H1 (cell line): ENCODE measurements at regions not wholly inside any gene's neighbourhood (a gene's known extent, or its start where the extent isn't known, plus 50 kb on each side); places are given as distances from the start of the nearest gene placed in this dataset.

ENCODE experiments used
- CTCF ChIA-PET: fragments of 300-600 bp; sonication (Branson Sonifier 250); formaldehyde crosslinking; loops from one replicate; lab custom pipeline; 2021; ENCODE audit not compliant: partially characterized antibody; lab: Charles Lee
- POLR2A ChIA-PET: fragments of 300-600 bp; sonication (Branson Sonifier 250); formaldehyde crosslinking; loops from one replicate; lab custom pipeline; 2021; ENCODE audit warnings: inconsistent platforms; ENCODE audit not compliant: partially characterized antibody; lab: Charles Lee
- DNase-seq, 2 experiments: peaks; one replicate each; pipeline versions ENCODE4 v3.0.0 to v3.0.0-alpha.2; 2010 to 2022; ENCODE audit warnings: low spot score in 2 of 2, low read depth in 1 of 2, mixed read lengths in 1 of 2
- FAIRE-seq: peaks from 2 replicates; lab custom pipeline; 2011; peaks lifted over from hg19 to GRCh38; lab: Jason Lieb, UNC
- H2AFZ ChIP-seq: 2 replicates; pipeline ENCODE4 v1.8.1; 2012; ENCODE audit warnings: low read length, inconsistent platforms
- H2AK5ac ChIP-seq: 2 replicates; pipeline ENCODE4 v1.6.1; 2013; ENCODE audit warnings: low read depth, low read length
- H2BK120ac ChIP-seq: replicated peaks from 2 replicates; pipeline ENCODE3; 2013; ENCODE audit warnings: low read depth, low read length, inconsistent platforms
- H2BK12ac ChIP-seq: 2 replicates; pipeline ENCODE4 v1.6.1; 2013; ENCODE audit warnings: low read depth, low read length
- H2BK15ac ChIP-seq: 2 replicates; pipeline ENCODE4 v1.6.1; 2013; ENCODE audit warnings: low read length
- H2BK20ac ChIP-seq: 2 replicates; pipeline ENCODE4 v1.6.1; 2013; ENCODE audit warnings: low read length
- H2BK5ac ChIP-seq: 2 replicates; pipeline ENCODE4 v1.6.1; 2013; ENCODE audit warnings: low read depth, low read length
- H3K14ac ChIP-seq: 2 replicates; pipeline ENCODE4 v1.6.1; 2013; ENCODE audit warnings: inconsistent platforms; ENCODE audit not compliant: insufficient read length
- H3K18ac ChIP-seq: 2 replicates; pipeline ENCODE4 v1.6.1; 2013; ENCODE audit warnings: low read length; ENCODE audit errors: extremely low read depth
- H3K23ac ChIP-seq: 2 replicates; pipeline ENCODE4 v1.6.1; 2013; ENCODE audit warnings: inconsistent platforms; ENCODE audit not compliant: insufficient read length
- H3K23me2 ChIP-seq: 2 replicates; pipeline ENCODE4 v1.6.1; 2013; ENCODE audit warnings: low read depth, low read length
- H3K27ac ChIP-seq: 2 replicates; pipeline ENCODE4 v1.6.1; 2011; ENCODE audit warnings: low read depth, low read length, inconsistent platforms
- H3K27me3 ChIP-seq, 4 experiments: replicated peaks in 1 of 4; 1 replicate in 1 of 4; 2 replicates in 3 of 4; pipeline versions ENCODE4 v1.6.1 to v1.8.1; 2011 to 2013; ENCODE audit warnings: low read length in 3 of 4, mild to moderate bottlenecking in 3 of 4, inconsistent platforms in 2 of 4, mixed read lengths in 2 of 4, moderate library complexity in 1 of 4; ENCODE audit not compliant: control insufficient read depth in 3 of 4, insufficient read depth in 3 of 4; ENCODE audit errors: extremely low read depth in 1 of 4
- H3K36me3 ChIP-seq, 4 experiments: 2 replicates each; pipeline versions ENCODE4 v1.6.1 to v1.8.1; 2011 to 2013; ENCODE audit warnings: mild to moderate bottlenecking in 4 of 4, low read length in 3 of 4, moderate library complexity in 2 of 4, control low read depth in 1 of 4, inconsistent platforms in 1 of 4; ENCODE audit not compliant: insufficient read depth in 4 of 4, control insufficient read depth in 2 of 4
- H3K4ac ChIP-seq: replicated peaks from 2 replicates; pipeline ENCODE3; 2013; ENCODE audit warnings: low read length, low read depth, mixed read lengths, inconsistent platforms; ENCODE audit not compliant: insufficient read length
- H3K4me1 ChIP-seq, 4 experiments: replicated peaks in 1 of 4; 1 replicate in 1 of 4; 2 replicates in 3 of 4; pipeline versions ENCODE4 v1.6.1 to v1.8.1; 2011 to 2013; ENCODE audit warnings: low read length in 3 of 4, inconsistent platforms in 2 of 4, mixed read lengths in 1 of 4; ENCODE audit not compliant: insufficient read depth in 4 of 4, control insufficient read depth in 3 of 4
- H3K4me2 ChIP-seq, 2 experiments: 2 replicates each; pipeline versions ENCODE4 v1.6.1 to v1.8.1; 2011 to 2013; ENCODE audit warnings: low read depth in 2 of 2, low read length in 2 of 2, control low read depth in 1 of 2, inconsistent platforms in 1 of 2, mild to moderate bottlenecking in 1 of 2; ENCODE audit not compliant: insufficient read depth in 1 of 2
- H3K4me3 ChIP-seq, 4 experiments: fragments of 200-600, 300-600 bp in 1 of 4; sonication (generic), shearing (Covaris generic), sonication (Bioruptor Twin) in 1 of 4; 2 replicates each; pipeline versions ENCODE4 v1.5.1 to v1.8.1; 2011 to 2016; ENCODE audit warnings: low read length in 4 of 4, low read depth in 3 of 4, control low read depth in 2 of 4, inconsistent platforms in 2 of 4, mild to moderate bottlenecking in 2 of 4, mixed read lengths in 1 of 4, moderate library complexity in 1 of 4; ENCODE audit not compliant: insufficient read depth in 2 of 4; ENCODE audit errors: extremely low read depth in 1 of 4
- H3K56ac ChIP-seq: replicated peaks from 2 replicates; pipeline ENCODE3; 2013; ENCODE audit warnings: low read depth, mild to moderate bottlenecking, mixed read lengths, low read length, inconsistent platforms; ENCODE audit not compliant: insufficient read length
- H3K79me1 ChIP-seq: 2 replicates; pipeline ENCODE4 v1.6.1; 2013; ENCODE audit warnings: low read depth, low read length, control low read depth
- H3K79me2 ChIP-seq, 2 experiments: 2 replicates each; pipeline versions ENCODE4 v1.6.1 to v1.8.1; 2012 to 2013; ENCODE audit warnings: low read length in 2 of 2, mild to moderate bottlenecking in 2 of 2, inconsistent platforms in 1 of 2; ENCODE audit not compliant: insufficient read depth in 2 of 2, control insufficient read depth in 1 of 2
- H3K9ac ChIP-seq, 4 experiments: replicated peaks in 1 of 4; 1 replicate in 1 of 4; 2 replicates in 3 of 4; pipeline versions ENCODE4 v1.6.1 to v1.8.1; 2011 to 2013; ENCODE audit warnings: low read depth in 3 of 4, low read length in 3 of 4, control low read depth in 2 of 4, mild to moderate bottlenecking in 2 of 4, moderate library complexity in 2 of 4, inconsistent platforms in 1 of 4; ENCODE audit errors: extremely low read depth in 1 of 4
- H3K9me3 ChIP-seq, 2 experiments: 2 replicates each; pipeline versions ENCODE4 v1.6.1 to v1.8.1; 2012 to 2013; ENCODE audit warnings: mild to moderate bottlenecking in 2 of 2, moderate library complexity in 2 of 2, control low read depth in 1 of 2, inconsistent platforms in 1 of 2, low read depth in 1 of 2, low read length in 1 of 2, mixed read lengths in 1 of 2; ENCODE audit not compliant: insufficient read depth in 2 of 2
- H4K20me1 ChIP-seq, 2 experiments: replicated peaks in 1 of 2; 2 replicates each; pipeline versions ENCODE3 to v1.8.1; 2011 to 2013; ENCODE audit warnings: inconsistent platforms in 2 of 2, low read length in 2 of 2, mild to moderate bottlenecking in 1 of 2; ENCODE audit not compliant: insufficient read depth in 2 of 2, control insufficient read depth in 1 of 2
- H4K5ac ChIP-seq: 2 replicates; pipeline ENCODE4 v1.6.1; 2013; ENCODE audit warnings: low read length, low read depth, mixed read lengths, inconsistent platforms; ENCODE audit not compliant: insufficient read length
- H4K8ac ChIP-seq: 2 replicates; pipeline ENCODE4 v1.8.0; 2013; ENCODE audit warnings: mild to moderate bottlenecking, moderate library complexity, low read length, inconsistent platforms; ENCODE audit not compliant: insufficient read depth; ENCODE audit errors: extremely low read depth
- H4K91ac ChIP-seq: replicated peaks from 2 replicates; pipeline ENCODE3; 2013; ENCODE audit warnings: low read length, mixed read lengths, inconsistent platforms; ENCODE audit not compliant: insufficient read length
- CBX8 ChIP-seq: fragments of 300-800, 300-1000 bp; sonication (generic); IDR thresholded peaks from 2 replicates; pipeline ENCODE4 v1.7.1; 2016; ENCODE audit warnings: low read depth, low read length, borderline replicate concordance
- EGR1 ChIP-seq: IDR thresholded peaks from 2 replicates; pipeline ENCODE4 v1.6.1; 2011; ENCODE audit warnings: low read depth, low read length, borderline replicate concordance
- HDAC6 ChIP-seq: IDR thresholded peaks from one replicate; pipeline ENCODE4 v1.7.1; 2012; ENCODE audit warnings: low read depth, mild to moderate bottlenecking, inconsistent platforms, low read length, moderate library complexity
- JUN ChIP-seq: IDR thresholded peaks from 2 replicates; pipeline ENCODE4 v1.6.1; 2011; ENCODE audit warnings: low read depth, mild to moderate bottlenecking, improper control_type of control experiment, low read length
- JUND ChIP-seq: IDR thresholded peaks from 2 replicates; pipeline ENCODE4 v1.6.1; 2011; ENCODE audit warnings: mild to moderate bottlenecking, improper control_type of control experiment, low read length
- KDM5A ChIP-seq: fragments of 200-600 bp; IDR thresholded peaks from 2 replicates; pipeline ENCODE4 v1.7.1; 2012; ENCODE audit warnings: mild to moderate bottlenecking, low read length, inconsistent platforms, mixed read lengths
- MAFK ChIP-seq: IDR thresholded peaks from 2 replicates; pipeline ENCODE4 v1.6.1; 2012; ENCODE audit warnings: low read depth, mild to moderate bottlenecking, improper control_type of control experiment, low read length
- RXRA ChIP-seq: IDR thresholded peaks from 2 replicates; pipeline ENCODE4 v1.6.1; 2011; ENCODE audit warnings: low read depth, mild to moderate bottlenecking, low read length, moderate library complexity; ENCODE audit not compliant: insufficient read depth
- SIRT6 ChIP-seq: IDR thresholded peaks from one replicate; pipeline ENCODE4 v1.7.1; 2012; ENCODE audit warnings: low read length, inconsistent platforms
- SP4 ChIP-seq: IDR thresholded peaks from 2 replicates; pipeline ENCODE4 v1.6.1; 2012; ENCODE audit warnings: low read length, inconsistent platforms
- TAF7 ChIP-seq: optimal IDR thresholded peaks from 2 replicates; pipeline ENCODE3; 2011; ENCODE audit warnings: low read depth, mild to moderate bottlenecking, inconsistent platforms, low read length, moderate library complexity, borderline replicate concordance
- ZNF274 ChIP-seq: IDR thresholded peaks from 2 replicates; pipeline ENCODE4 v1.7.0; 2012; ENCODE audit warnings: low read length, borderline replicate concordance; ENCODE audit errors: extremely low read depth
- WGBS, 2 experiments: shearing (Covaris generic) in 1 of 2; methylation state at CpG; one replicate each; pipeline versions ENCODE4 v1.1.6 to v1.1.7; 2013 to 2015; ENCODE audit warnings: low lambda C conversion rate in 2 of 2, mixed read lengths in 2 of 2, inconsistent platforms in 1 of 2, low coverage in 1 of 2, missing lambda C conversion rate in 1 of 2; ENCODE audit not compliant: insufficient replicate concordance in 2 of 2, insufficient coverage in 1 of 2, insufficient read length in 1 of 2; ENCODE audit errors: extremely low coverage in 1 of 2, missing lambda C conversion rate in 1 of 2; 5-methylcytosine and 5-hydroxymethylcytosine counted together
- TF ChIP-seq, protein P1 (sequence below), 3 experiments: IDR thresholded peaks; 1 replicate in 2 of 3; 2 replicates in 1 of 3; pipeline versions ENCODE4 v1.5.1 to v1.6.1; 2011; ENCODE audit warnings: low read length in 3 of 3, mild to moderate bottlenecking in 3 of 3, inconsistent platforms in 2 of 3, low read depth in 1 of 3, moderate library complexity in 1 of 3; ENCODE audit not compliant: insufficient read depth in 1 of 3; ENCODE audit errors: control extremely low read depth in 1 of 3

DNA sequence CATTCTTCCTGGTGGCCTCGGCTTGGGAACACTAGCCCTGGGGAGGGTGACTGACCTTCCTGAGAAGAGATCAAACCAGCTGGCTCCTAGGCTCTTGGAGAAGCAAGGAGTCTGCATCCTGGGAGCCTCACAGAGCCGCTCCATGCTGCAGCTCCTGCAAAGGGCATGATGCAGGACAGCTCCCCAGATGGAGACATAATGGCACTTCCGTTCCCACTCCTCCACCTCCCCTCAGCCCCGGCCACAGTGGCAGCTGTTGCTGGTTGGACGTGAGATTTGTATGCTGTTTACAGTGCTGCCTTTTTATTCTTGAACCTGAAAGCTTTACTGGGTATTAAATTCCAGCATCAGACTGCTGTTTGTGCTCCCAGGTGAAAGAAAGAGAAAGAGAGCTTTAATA is 83.7 kb upstream of the CTTNBP2NL start:
- Histone ChIP-seq H4K20me1 (no peaks in the 10 kb centered on the region), H3K4me1 (peaks cover 0 to 3% (median 1%) of the 10 kb centered on the region in 4 experiments; a peak in 2 of 7 replicates), H2BK12ac (0 out of 2 replicates have a peak overlapping the region, but pooled peaks have one; percentile 18), H3K36me3 (no peaks in the 10 kb centered on the region), H3K9ac (no peak overlapping the region), H3K56ac (no peak overlapping the region), H2BK15ac (no peak overlapping the region), H2BK5ac (no peak overlapping the region), H3K23ac (no peak overlapping the region), H3K14ac (no peak overlapping the region), H4K5ac (no peak overlapping the region), H2BK120ac (no peak overlapping the region), H3K9me3 (no peaks in the 10 kb centered on the region), H3K27me3 (no peaks in the 10 kb centered on the region), H3K4ac (no peak overlapping the region), H3K4me3 (no peak overlapping the region), H3K18ac (no peak overlapping the region), H3K79me2 (no peaks in the 10 kb centered on the region), H2AFZ (no peak overlapping the region), H2AK5ac (no peak overlapping the region), H4K8ac (no peak overlapping the region; the same call in 1 of the 2 replicates), H4K91ac (no peak overlapping the region), H2BK20ac (no peak overlapping the region), H3K27ac (no peak overlapping the region), H3K23me2 (no peaks in the 10 kb centered on the region), H3K79me1 (no peaks in the 10 kb centered on the region), H3K4me2 (no peak overlapping the region)
- ChIA-PET CTCF (interaction anchor here (0.8 to 7.5 kb wide), 4 partner anchors 10 to 57 kb away, joined by 4 to 39 read pairs (median 4); no protein-coding TSS in a partner anchor), POLR2A (no interaction called here)
- FAIRE-seq (no peak), DNase-seq (no peak)
- TF ChIP-seq SP4: no peak
- no peak for TF ChIP-seq ZNF274
- no peak for TF ChIP-seq JUND
- TF ChIP-seq HDAC6: no peak
- TF ChIP-seq RXRA: no peak
- no peak for TF ChIP-seq EGR1
- TF ChIP-seq TAF7: no peak
- TF ChIP-seq SIRT6: no peak
- TF ChIP-seq MAFK: no peak
- no peak for TF ChIP-seq JUN
- TF ChIP-seq KDM5A: no peak
- TF ChIP-seq, protein P1, sequence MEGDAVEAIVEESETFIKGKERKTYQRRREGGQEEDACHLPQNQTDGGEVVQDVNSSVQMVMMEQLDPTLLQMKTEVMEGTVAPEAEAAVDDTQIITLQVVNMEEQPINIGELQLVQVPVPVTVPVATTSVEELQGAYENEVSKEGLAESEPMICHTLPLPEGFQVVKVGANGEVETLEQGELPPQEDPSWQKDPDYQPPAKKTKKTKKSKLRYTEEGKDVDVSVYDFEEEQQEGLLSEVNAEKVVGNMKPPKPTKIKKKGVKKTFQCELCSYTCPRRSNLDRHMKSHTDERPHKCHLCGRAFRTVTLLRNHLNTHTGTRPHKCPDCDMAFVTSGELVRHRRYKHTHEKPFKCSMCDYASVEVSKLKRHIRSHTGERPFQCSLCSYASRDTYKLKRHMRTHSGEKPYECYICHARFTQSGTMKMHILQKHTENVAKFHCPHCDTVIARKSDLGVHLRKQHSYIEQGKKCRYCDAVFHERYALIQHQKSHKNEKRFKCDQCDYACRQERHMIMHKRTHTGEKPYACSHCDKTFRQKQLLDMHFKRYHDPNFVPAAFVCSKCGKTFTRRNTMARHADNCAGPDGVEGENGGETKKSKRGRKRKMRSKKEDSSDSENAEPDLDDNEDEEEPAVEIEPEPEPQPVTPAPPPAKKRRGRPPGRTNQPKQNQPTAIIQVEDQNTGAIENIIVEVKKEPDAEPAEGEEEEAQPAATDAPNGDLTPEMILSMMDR (IDR thresholded peaks at IDR 0.05; ENCODE audit: control extremely low read depth in 1 of 3, insufficient read depth in 1 of 3, low read depth in 1 of 3, low read length in 3 of 3): no peak
- no peak for TF ChIP-seq CBX8
- 91% methylated on average over 5 of the region's 5 CpGs; no CpG with 5 or more reads in 1 of the 2 experiments for WGBS, 2 experiments
